ENCODE measurements at regions not wholly inside any gene's neighbourhood (a gene's known extent, or its start where the extent isn't known, plus 50 kb on each side); places are given as distances from the start of the nearest gene placed in this dataset.

GRCh38 chr9:27924502-27924901 lies 351.2 kb upstream of the C9orf72 start:
- no peak for TF ChIP-seq CTCF (IDR thresholded peaks at IDR 0.05; ENCODE audit: low read depth, low read length, poor library complexity, severe bottlenecking)
- TF ChIP-seq EZH2phosphoT487 (IDR thresholded peaks at IDR 0.05; ENCODE audit: borderline replicate concordance, low read length), result no peak

Measured in DOHH2 (cell line).